Uterus (tissue), 3 donors: ENCODE measurements at regions not wholly inside any gene's neighbourhood (a gene's known extent, or its start where the extent isn't known, plus 50 kb on each side); places are given as distances from the start of the nearest gene placed in this dataset.

Source experiments
- DNase-seq, 2 donors: peaks; one replicate each; pipeline ENCODE4 v3.0.0-alpha.2; 2019 to 2020
- H3K27ac ChIP-seq, 2 donors: fragments of 200-600 bp; sonication (generic); 1 replicate in 1 of 2; 2 replicates in 1 of 2; pipeline ENCODE4 v1.5.1; 2016 to 2018
- H3K27me3 ChIP-seq, 2 donors: fragments of 200-600 bp; sonication (generic); one replicate each; pipeline ENCODE4 v1.5.1; 2018 to 2019; ENCODE audit warnings: control low read depth in 1 of 2
- H3K36me3 ChIP-seq, 2 donors: fragments of 200-600 bp; sonication (generic); one replicate each; pipeline ENCODE4 v1.5.1; 2019; ENCODE audit warnings: control low read depth in 1 of 2
- H3K4me1 ChIP-seq, 2 donors: fragments of 200-600 bp; sonication (generic); one replicate each; pipeline ENCODE4 v1.5.1; 2018 to 2019; ENCODE audit warnings: control low read depth in 1 of 2
- H3K4me3 ChIP-seq, 2 donors: fragments of 200-600 bp; sonication (generic); 1 replicate in 1 of 2; 2 replicates in 1 of 2; pipeline ENCODE4 v1.5.1; 2018 to 2019; ENCODE audit warnings: mild to moderate bottlenecking in 1 of 2
- H3K9me3 ChIP-seq, 2 donors: fragments of 200-600 bp; sonication (generic); one replicate each; pipeline ENCODE4 v1.5.1; 2019; ENCODE audit warnings: control low read depth in 1 of 2
- POLR2A ChIP-seq, 2 donors: fragments of 450-650 bp; IDR thresholded peaks; one replicate each; pipeline ENCODE4 v1.6.1; 2016; ENCODE audit warnings: antibody characterized with exemption in 2 of 2, mild to moderate bottlenecking in 1 of 2, moderate library complexity in 1 of 2
- intact Hi-C: fragments of 100-400 bp; cut with DNase I; formaldehyde crosslinking; loops from one replicate; pipeline ENCODE4 v1.15.1; 2023; ENCODE audit warnings: low total_unique reads
- TF ChIP-seq, protein P1 (sequence below), 4 experiments: fragments of 200-600 bp in 2 of 4; fragments of 450-650 bp in 2 of 4; sonication (generic) in 2 of 4; IDR thresholded peaks; one replicate each; pipeline ENCODE4 v1.5.1; 2016 to 2019; ENCODE audit warnings: antibody characterized with exemption in 4 of 4, mild to moderate bottlenecking in 2 of 4, moderate library complexity in 1 of 4
- donor health status: DM: yes; HTN: yes; CAD: no.

DNA sequence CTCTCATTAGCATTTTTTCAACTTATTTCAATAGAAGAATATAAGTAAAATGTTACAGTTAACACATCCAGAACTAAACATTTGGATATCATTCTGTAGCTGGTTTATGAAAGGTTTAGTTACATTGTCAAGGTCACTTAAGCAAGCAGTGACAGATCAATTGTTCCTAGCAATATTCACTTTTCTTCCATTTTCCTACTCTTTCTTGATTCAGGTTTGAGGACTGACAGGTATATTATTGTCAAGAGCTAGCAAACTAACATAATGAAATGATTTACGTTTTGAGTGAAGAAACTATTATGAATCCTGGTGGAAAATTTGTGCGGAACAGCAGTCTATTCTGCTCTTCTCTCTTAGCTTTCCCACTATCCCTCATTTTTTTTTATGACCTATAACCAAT lies 220.4 kb upstream of the ADGRL4 start:
- Histone ChIP-seq H3K4me3 (no peak overlapping the region), H3K36me3 (peaks cover 0 to 2% of the 10 kb centered on the region in 2 donors), H3K27ac (no peak overlapping the region), H3K4me1 (no peaks in the 10 kb centered on the region), H3K27me3 (no peaks in the 10 kb centered on the region), H3K9me3 (no peaks in the 10 kb centered on the region)
- intact Hi-C loops, result no loop called here
- no peak for TF ChIP-seq POLR2A (IDR thresholded peaks at IDR 0.05)
- TF ChIP-seq, protein P1, sequence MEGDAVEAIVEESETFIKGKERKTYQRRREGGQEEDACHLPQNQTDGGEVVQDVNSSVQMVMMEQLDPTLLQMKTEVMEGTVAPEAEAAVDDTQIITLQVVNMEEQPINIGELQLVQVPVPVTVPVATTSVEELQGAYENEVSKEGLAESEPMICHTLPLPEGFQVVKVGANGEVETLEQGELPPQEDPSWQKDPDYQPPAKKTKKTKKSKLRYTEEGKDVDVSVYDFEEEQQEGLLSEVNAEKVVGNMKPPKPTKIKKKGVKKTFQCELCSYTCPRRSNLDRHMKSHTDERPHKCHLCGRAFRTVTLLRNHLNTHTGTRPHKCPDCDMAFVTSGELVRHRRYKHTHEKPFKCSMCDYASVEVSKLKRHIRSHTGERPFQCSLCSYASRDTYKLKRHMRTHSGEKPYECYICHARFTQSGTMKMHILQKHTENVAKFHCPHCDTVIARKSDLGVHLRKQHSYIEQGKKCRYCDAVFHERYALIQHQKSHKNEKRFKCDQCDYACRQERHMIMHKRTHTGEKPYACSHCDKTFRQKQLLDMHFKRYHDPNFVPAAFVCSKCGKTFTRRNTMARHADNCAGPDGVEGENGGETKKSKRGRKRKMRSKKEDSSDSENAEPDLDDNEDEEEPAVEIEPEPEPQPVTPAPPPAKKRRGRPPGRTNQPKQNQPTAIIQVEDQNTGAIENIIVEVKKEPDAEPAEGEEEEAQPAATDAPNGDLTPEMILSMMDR (IDR thresholded peaks at IDR 0.05), result no peak
- DNase-seq, result no peak

DNA sequence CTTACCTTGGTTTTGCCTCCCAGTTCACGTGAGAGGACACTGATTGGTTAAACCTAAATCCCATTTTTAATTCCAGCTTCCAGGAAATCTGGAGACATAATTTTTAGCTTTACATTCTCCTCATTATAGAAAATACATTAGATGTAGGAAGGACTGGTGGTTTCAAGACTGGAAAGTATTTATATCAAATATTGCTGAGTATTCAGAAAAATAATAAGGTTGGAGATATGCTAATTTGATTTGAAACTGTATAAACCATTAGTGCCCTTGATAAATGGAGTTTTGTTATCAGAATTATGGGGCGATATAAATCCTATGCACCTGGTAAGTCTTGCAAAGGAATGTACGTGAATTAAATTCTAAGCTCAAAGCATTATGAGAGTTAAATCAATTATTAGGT lies 218.0 kb upstream of the ADGRL4 start:
- TF ChIP-seq POLR2A (IDR thresholded peaks at IDR 0.05), result no peak
- TF ChIP-seq, protein P1 (IDR thresholded peaks at IDR 0.05), result no peak

DNA sequence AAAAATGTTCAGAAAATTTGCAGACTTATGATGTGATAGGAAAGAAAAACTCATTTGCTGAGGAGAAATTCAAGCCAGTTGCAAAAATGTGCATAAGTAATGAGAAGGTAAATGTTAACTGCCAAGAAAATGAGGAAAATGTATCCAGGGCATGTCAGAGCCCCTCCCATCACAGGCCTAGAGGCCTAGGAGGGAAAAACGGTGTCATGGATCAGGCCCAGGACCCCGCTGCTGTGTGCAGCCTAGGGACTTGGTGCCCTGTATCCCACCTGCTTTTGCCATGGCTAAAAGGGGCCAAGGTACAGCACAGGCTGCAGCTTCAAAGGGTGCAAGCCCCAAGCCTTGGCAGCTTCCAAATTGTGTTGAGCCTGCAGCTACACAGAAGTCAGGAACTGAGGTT lies 214.0 kb upstream of the ADGRL4 start:
- H3K4me1 ChIP-seq, result no peaks in the 10 kb centered on the region
- no peak for DNase-seq
- no peak for TF ChIP-seq POLR2A (IDR thresholded peaks at IDR 0.05)
- TF ChIP-seq, protein P1 (IDR thresholded peaks at IDR 0.05), result no peak
- H3K9me3 ChIP-seq, result no peaks in the 10 kb centered on the region
- intact Hi-C loops, result no loop called here
- no peaks in the 10 kb centered on the region for H3K36me3 ChIP-seq
- H3K27ac ChIP-seq, result no peak overlapping the region
- H3K4me3 ChIP-seq, result no peak overlapping the region
- H3K27me3 ChIP-seq, result no peaks in the 10 kb centered on the region

More for the DNA sequence above, 218.0 kb upstream of the ADGRL4 start:
- Histone ChIP-seq H3K4me3 (no peak overlapping the region), H3K27ac (no peak overlapping the region), H3K36me3 (peaks cover 0 to 2% of the 10 kb centered on the region in 2 donors), H3K27me3 (no peaks in the 10 kb centered on the region), H3K4me1 (no peaks in the 10 kb centered on the region), H3K9me3 (no peaks in the 10 kb centered on the region)
- no peak for DNase-seq
- intact Hi-C loops, result no loop called here

DNA sequence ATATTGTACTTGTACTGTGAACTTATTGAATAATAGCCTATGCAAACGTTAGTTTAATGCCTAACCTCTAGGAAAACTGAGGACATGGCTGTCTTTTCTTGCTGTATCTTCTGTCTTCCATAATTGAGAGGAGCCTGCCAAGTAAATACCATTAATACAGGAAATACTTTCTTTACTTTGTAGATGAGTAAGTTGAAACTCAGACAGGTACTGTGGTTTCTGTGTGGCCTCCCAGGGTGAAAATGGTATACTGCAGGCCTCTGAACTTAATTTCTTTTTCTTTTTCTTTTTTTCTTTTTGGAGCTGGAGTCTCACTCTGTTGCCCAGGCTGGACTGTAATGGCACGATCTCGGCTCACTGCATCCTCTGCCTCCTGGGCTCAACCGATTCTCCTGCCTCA lies 208.8 kb upstream of the ADGRL4 start:
- Histone ChIP-seq H3K4me3 (no peak overlapping the region), H3K27ac (no peak overlapping the region), H3K4me1 (no peaks in the 10 kb centered on the region), H3K36me3 (no peaks in the 10 kb centered on the region), H3K9me3 (no peaks in the 10 kb centered on the region), H3K27me3 (no peaks in the 10 kb centered on the region)
- no peak for DNase-seq
- no peak for TF ChIP-seq POLR2A (IDR thresholded peaks at IDR 0.05)
- TF ChIP-seq, protein P1 (IDR thresholded peaks at IDR 0.05), result no peak
- intact Hi-C loops, result no loop called here

DNA sequence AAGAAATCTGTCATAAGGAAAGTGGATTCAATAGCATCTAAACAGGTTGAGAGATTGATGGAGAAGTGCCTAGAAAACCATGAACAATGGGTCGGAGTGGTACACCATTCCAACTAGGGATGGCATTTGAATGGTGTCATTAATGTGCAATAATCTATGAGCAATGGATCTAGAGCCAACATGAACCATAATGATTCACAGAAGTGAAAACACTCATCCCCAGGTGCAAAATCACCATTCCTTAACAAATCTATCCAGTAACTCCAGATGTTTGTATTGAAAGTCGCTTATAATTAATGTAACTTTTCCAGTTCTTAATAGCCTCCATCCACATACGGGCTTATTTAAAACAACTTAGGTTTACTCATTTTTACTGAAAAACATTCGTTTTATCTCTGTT lies 201.3 kb upstream of the ADGRL4 start:
- no peaks in the 10 kb centered on the region for H3K36me3 ChIP-seq
- intact Hi-C loops, result no loop called here
- no peaks in the 10 kb centered on the region for H3K27me3 ChIP-seq
- TF ChIP-seq, protein P1 (IDR thresholded peaks at IDR 0.05), result no peak
- TF ChIP-seq POLR2A (IDR thresholded peaks at IDR 0.05), result no peak
- H3K9me3 ChIP-seq, result no peaks in the 10 kb centered on the region
- no peak for DNase-seq
- no peak overlapping the region for H3K27ac ChIP-seq
- no peaks in the 10 kb centered on the region for H3K4me1 ChIP-seq
- no peak overlapping the region for H3K4me3 ChIP-seq
